GM20000 (cell line): ENCODE measurements at regions not wholly inside any gene's neighbourhood (a gene's known extent, or its start where the extent isn't known, plus 50 kb on each side); places are given as distances from the start of the nearest gene placed in this dataset.
A peak's percentile ranks its signal among the peaks of the same experiment; 100 is the strongest.

Experiments used
- DNase-seq: peaks from one replicate; pipeline ENCODE4 v3.0.0; 2012; ENCODE audit warnings: low spot score
- TF ChIP-seq, protein P1 (sequence below): IDR thresholded peaks from 2 replicates; pipeline ENCODE4 v1.5.1; 2012; ENCODE audit warnings: mild to moderate bottlenecking, control low read depth; ENCODE audit errors: extremely low read depth, missing control alignments

- DNase-seq: no peak
- TF ChIP-seq, protein P1, sequence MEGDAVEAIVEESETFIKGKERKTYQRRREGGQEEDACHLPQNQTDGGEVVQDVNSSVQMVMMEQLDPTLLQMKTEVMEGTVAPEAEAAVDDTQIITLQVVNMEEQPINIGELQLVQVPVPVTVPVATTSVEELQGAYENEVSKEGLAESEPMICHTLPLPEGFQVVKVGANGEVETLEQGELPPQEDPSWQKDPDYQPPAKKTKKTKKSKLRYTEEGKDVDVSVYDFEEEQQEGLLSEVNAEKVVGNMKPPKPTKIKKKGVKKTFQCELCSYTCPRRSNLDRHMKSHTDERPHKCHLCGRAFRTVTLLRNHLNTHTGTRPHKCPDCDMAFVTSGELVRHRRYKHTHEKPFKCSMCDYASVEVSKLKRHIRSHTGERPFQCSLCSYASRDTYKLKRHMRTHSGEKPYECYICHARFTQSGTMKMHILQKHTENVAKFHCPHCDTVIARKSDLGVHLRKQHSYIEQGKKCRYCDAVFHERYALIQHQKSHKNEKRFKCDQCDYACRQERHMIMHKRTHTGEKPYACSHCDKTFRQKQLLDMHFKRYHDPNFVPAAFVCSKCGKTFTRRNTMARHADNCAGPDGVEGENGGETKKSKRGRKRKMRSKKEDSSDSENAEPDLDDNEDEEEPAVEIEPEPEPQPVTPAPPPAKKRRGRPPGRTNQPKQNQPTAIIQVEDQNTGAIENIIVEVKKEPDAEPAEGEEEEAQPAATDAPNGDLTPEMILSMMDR: no peak
These were observed 64.2 kb upstream of the IL12A start for GRCh38 chr3:159924411-159924810.

- TF ChIP-seq, protein P1: no peak
- no peak for DNase-seq
These were observed 63.4 kb upstream of the IL12A start for GRCh38 chr3:159925248-159925647.

DNA sequence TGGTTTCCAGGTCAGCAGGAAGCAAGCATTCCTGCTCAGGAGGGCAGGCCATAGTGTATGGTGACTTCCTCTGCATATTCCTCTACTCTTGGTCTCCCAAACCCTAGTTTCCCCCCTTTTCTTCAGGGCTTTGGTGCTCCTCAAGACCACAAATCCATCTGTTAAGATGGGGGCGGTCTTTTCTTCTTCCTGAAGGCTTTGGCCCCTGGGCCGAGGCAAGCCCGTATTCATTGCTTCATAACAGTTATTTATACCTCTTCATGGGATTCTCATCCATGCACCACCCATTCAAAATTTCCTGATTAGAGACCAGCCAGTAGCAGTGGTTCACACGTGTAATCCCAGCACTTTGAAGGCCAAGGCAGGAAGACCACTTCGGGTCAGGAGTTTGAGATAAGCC is 62.1 kb upstream of the IL12A start:
- no peak for DNase-seq
- TF ChIP-seq, protein P1: no peak

- TF ChIP-seq, protein P1: no peak
- no peak for DNase-seq
These were observed 60.6 kb upstream of the IL12A start for GRCh38 chr3:159928071-159928491.

DNA sequence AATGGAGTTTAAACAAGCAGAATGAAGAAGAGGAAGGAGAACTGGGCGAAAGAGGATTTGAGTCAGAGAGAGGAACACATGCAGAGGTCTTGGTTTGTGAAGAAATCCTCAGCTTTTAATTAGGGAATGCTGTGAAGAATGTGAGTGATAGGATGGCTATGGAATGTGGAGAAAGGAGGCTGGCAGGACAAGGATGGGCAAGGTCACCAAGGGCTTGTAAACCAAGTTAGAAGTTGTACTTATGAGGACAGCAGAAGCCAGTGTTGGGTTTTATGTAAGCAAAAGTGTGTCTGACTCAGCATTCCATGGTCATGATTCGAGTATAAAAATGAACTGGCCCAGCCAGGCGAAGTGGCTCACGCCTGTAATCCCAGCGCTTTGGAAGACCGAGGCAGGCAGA is 60.0 kb upstream of the IL12A start:
- no peak for DNase-seq
- TF ChIP-seq, protein P1: no peak

GRCh38 chr3:159929171-159930141 is 59.2 kb upstream of the IL12A start:
- TF ChIP-seq, protein P1: peak; percentile 26
- DNase-seq: peak; percentile 46

- no peak for DNase-seq
- TF ChIP-seq, protein P1: no peak
These were observed 54.4 kb upstream of the IL12A start for GRCh38 chr3:159934216-159934615.
